ENCODE measurements at regions not wholly inside any gene's neighbourhood (a gene's known extent, or its start where the extent isn't known, plus 50 kb on each side); places are given as distances from the start of the nearest gene placed in this dataset.

- DNase-seq (ENCODE audit: low spot score) = peak; percentile 92
- TF ChIP-seq CTCF (IDR thresholded peaks at IDR 0.05) = no peak
- peaks cover 4% of the 10 kb centered on the region for H3K9me3 Mint-ChIP-seq (ENCODE audit: low read depth)
- no peaks in the 10 kb centered on the region for H3K36me3 Mint-ChIP-seq (ENCODE audit: low read depth)
- H3K4me3 Mint-ChIP-seq (ENCODE audit: unreplicated experiment) = no peak overlapping the region
- no peak overlapping the region for H3K27ac Mint-ChIP-seq (ENCODE audit: unreplicated experiment)
- peaks cover 2% of the 10 kb centered on the region for H3K27me3 Mint-ChIP-seq (ENCODE audit: low read depth)
- no peaks in the 10 kb centered on the region for H3K4me1 Mint-ChIP-seq (ENCODE audit: low read depth)
These were observed 133.1 kb downstream of the CTTN start for GRCh38 chr11:70531281-70532065.

- no peak overlapping the region for H3K4me3 Mint-ChIP-seq (ENCODE audit: unreplicated experiment)
- no peak for TF ChIP-seq CTCF (IDR thresholded peaks at IDR 0.05)
- DNase-seq (ENCODE audit: low spot score) = peak; percentile 33
These were observed 133.7 kb downstream of the CTTN start for GRCh38 chr11:70532066-70532440.

GRCh38 chr11:70532731-70533130, 134.4 kb downstream of the CTTN start:
- H3K4me1 Mint-ChIP-seq (ENCODE audit: low read depth) = no peaks in the 10 kb centered on the region
- peaks cover 4% of the 10 kb centered on the region for H3K27me3 Mint-ChIP-seq (ENCODE audit: low read depth)
- no peak for DNase-seq (ENCODE audit: low spot score)
- no peak overlapping the region for H3K27ac Mint-ChIP-seq (ENCODE audit: unreplicated experiment)
- no peak overlapping the region for H3K4me3 Mint-ChIP-seq (ENCODE audit: unreplicated experiment)
- no peak for TF ChIP-seq CTCF (IDR thresholded peaks at IDR 0.05)
- H3K36me3 Mint-ChIP-seq (ENCODE audit: low read depth) = no peaks in the 10 kb centered on the region
- peaks cover 4% of the 10 kb centered on the region for H3K9me3 Mint-ChIP-seq (ENCODE audit: low read depth)

More at GRCh38 chr11:70532066-70532440, 133.7 kb downstream of the CTTN start:
- Mint-ChIP-seq H3K27me3 (ENCODE audit: low read depth) (peaks cover 2% of the 10 kb centered on the region), H3K36me3 (ENCODE audit: low read depth) (no peaks in the 10 kb centered on the region), H3K9me3 (ENCODE audit: low read depth) (peaks cover 4% of the 10 kb centered on the region), H3K4me1 (ENCODE audit: low read depth) (no peaks in the 10 kb centered on the region), H3K27ac (ENCODE audit: unreplicated experiment) (no peak overlapping the region)

- peak; percentile 66 for DNase-seq (ENCODE audit: low spot score)
- H3K4me1 Mint-ChIP-seq (ENCODE audit: low read depth) = no peaks in the 10 kb centered on the region
- H3K36me3 Mint-ChIP-seq (ENCODE audit: low read depth) = no peaks in the 10 kb centered on the region
- no peak overlapping the region for H3K27ac Mint-ChIP-seq (ENCODE audit: unreplicated experiment)
- peaks cover 4% of the 10 kb centered on the region for H3K9me3 Mint-ChIP-seq (ENCODE audit: low read depth)
- peaks cover 5% of the 10 kb centered on the region for H3K27me3 Mint-ChIP-seq (ENCODE audit: low read depth)
- H3K4me3 Mint-ChIP-seq (ENCODE audit: unreplicated experiment) = no peak overlapping the region
- TF ChIP-seq CTCF (IDR thresholded peaks at IDR 0.05) = no peak
These were observed 137.1 kb downstream of the CTTN start for GRCh38 chr11:70535191-70535971.

- Mint-ChIP-seq H3K36me3 (ENCODE audit: low read depth) (no peaks in the 10 kb centered on the region), H3K4me1 (ENCODE audit: low read depth) (no peaks in the 10 kb centered on the region), H3K9me3 (ENCODE audit: low read depth) (peaks cover 4% of the 10 kb centered on the region), H3K27ac (ENCODE audit: unreplicated experiment) (no peak overlapping the region), H3K27me3 (ENCODE audit: low read depth) (peaks cover 5% of the 10 kb centered on the region), H3K4me3 (ENCODE audit: unreplicated experiment) (no peak overlapping the region)
- no peak for TF ChIP-seq CTCF (IDR thresholded peaks at IDR 0.05)
- DNase-seq (ENCODE audit: low spot score) = peak; percentile 81
These were observed 137.9 kb downstream of the CTTN start for GRCh38 chr11:70536051-70536877.

Measured in chondrocyte (in vitro differentiated cells).